ENCODE measurements at regions not wholly inside any gene's neighbourhood (a gene's known extent, or its start where the extent isn't known, plus 50 kb on each side); places are given as distances from the start of the nearest gene placed in this dataset.

- no peak for ATAC-seq (ENCODE audit: low read depth)
These were observed 545.0 kb upstream of the TENM3 start for GRCh38 chr4:181698221-181698620.

GRCh38 chr4:181701214-181701613 is 542.0 kb upstream of the TENM3 start:
- Histone ChIP-seq H3K27ac (ENCODE audit: poor library complexity, severe bottlenecking) (no peak overlapping the region), H3K36me3 (ENCODE audit: low read depth) (no peaks in the 10 kb centered on the region), H3K9me3 (ENCODE audit: severe bottlenecking) (no peaks in the 10 kb centered on the region), H3K4me1 (ENCODE audit: insufficient read depth, poor library complexity, severe bottlenecking) (no peaks in the 10 kb centered on the region), H3K27me3 (ENCODE audit: insufficient read depth, poor library complexity, severe bottlenecking) (no peaks in the 10 kb centered on the region), H3K4me3 (ENCODE audit: severe bottlenecking) (no peak overlapping the region)
- no peak for ATAC-seq (ENCODE audit: low read depth)
- no peak for TF ChIP-seq CTCF (IDR thresholded peaks at IDR 0.05; ENCODE audit: poor library complexity, severe bottlenecking)
- no peak for DNase-seq (ENCODE audit: low spot score)

More at GRCh38 chr4:181698221-181698620, 545.0 kb upstream of the TENM3 start:
- peaks cover 2% of the 10 kb centered on the region for H3K9me3 ChIP-seq (ENCODE audit: severe bottlenecking)
- no peak overlapping the region for H3K4me3 ChIP-seq (ENCODE audit: severe bottlenecking)
- no peak for DNase-seq (ENCODE audit: low spot score)
- no peaks in the 10 kb centered on the region for H3K27me3 ChIP-seq (ENCODE audit: insufficient read depth, poor library complexity, severe bottlenecking)
- no peaks in the 10 kb centered on the region for H3K36me3 ChIP-seq (ENCODE audit: low read depth)
- no peak for TF ChIP-seq CTCF (IDR thresholded peaks at IDR 0.05; ENCODE audit: poor library complexity, severe bottlenecking)
- no peaks in the 10 kb centered on the region for H3K4me1 ChIP-seq (ENCODE audit: insufficient read depth, poor library complexity, severe bottlenecking)
- no peak overlapping the region for H3K27ac ChIP-seq (ENCODE audit: poor library complexity, severe bottlenecking)

GRCh38 chr4:181701894-181702293 is 541.3 kb upstream of the TENM3 start:
- DNase-seq (ENCODE audit: low spot score), result no peak
- no peak for ATAC-seq (ENCODE audit: low read depth)
- Histone ChIP-seq H3K9me3 (ENCODE audit: severe bottlenecking) (no peaks in the 10 kb centered on the region), H3K27me3 (ENCODE audit: insufficient read depth, poor library complexity, severe bottlenecking) (no peaks in the 10 kb centered on the region), H3K36me3 (ENCODE audit: low read depth) (no peaks in the 10 kb centered on the region), H3K27ac (ENCODE audit: poor library complexity, severe bottlenecking) (no peak overlapping the region), H3K4me3 (ENCODE audit: severe bottlenecking) (no peak overlapping the region), H3K4me1 (ENCODE audit: insufficient read depth, poor library complexity, severe bottlenecking) (no peaks in the 10 kb centered on the region)
- no peak for TF ChIP-seq CTCF (IDR thresholded peaks at IDR 0.05; ENCODE audit: poor library complexity, severe bottlenecking)

GRCh38 chr4:181702864-181703495 is 540.2 kb upstream of the TENM3 start:
- TF ChIP-seq CTCF (IDR thresholded peaks at IDR 0.05; ENCODE audit: poor library complexity, severe bottlenecking), result no peak
- Histone ChIP-seq H3K36me3 (ENCODE audit: low read depth) (no peaks in the 10 kb centered on the region), H3K9me3 (ENCODE audit: severe bottlenecking) (no peaks in the 10 kb centered on the region), H3K4me1 (ENCODE audit: insufficient read depth, poor library complexity, severe bottlenecking) (no peaks in the 10 kb centered on the region), H3K27me3 (ENCODE audit: insufficient read depth, poor library complexity, severe bottlenecking) (no peaks in the 10 kb centered on the region), H3K4me3 (ENCODE audit: severe bottlenecking) (no peak overlapping the region), H3K27ac (ENCODE audit: poor library complexity, severe bottlenecking) (no peak overlapping the region)
- no peak for DNase-seq (ENCODE audit: low spot score)
- no peak for ATAC-seq (ENCODE audit: low read depth)

GRCh38 chr4:181710143-181710542 is 533.1 kb upstream of the TENM3 start:
- H3K27me3 ChIP-seq (ENCODE audit: insufficient read depth, poor library complexity, severe bottlenecking), result no peaks in the 10 kb centered on the region
- H3K27ac ChIP-seq (ENCODE audit: poor library complexity, severe bottlenecking), result no peak overlapping the region
- H3K4me3 ChIP-seq (ENCODE audit: severe bottlenecking), result no peak overlapping the region
- DNase-seq (ENCODE audit: low spot score) (no peak), ATAC-seq (ENCODE audit: low read depth) (no peak)
- H3K4me1 ChIP-seq (ENCODE audit: insufficient read depth, poor library complexity, severe bottlenecking), result no peaks in the 10 kb centered on the region
- no peaks in the 10 kb centered on the region for H3K9me3 ChIP-seq (ENCODE audit: severe bottlenecking)
- no peaks in the 10 kb centered on the region for H3K36me3 ChIP-seq (ENCODE audit: low read depth)
- no peak for TF ChIP-seq CTCF (IDR thresholded peaks at IDR 0.05; ENCODE audit: poor library complexity, severe bottlenecking)

Measured in RWPE2 (cell line).